ENCODE measurements at regions not wholly inside any gene's neighbourhood (a gene's known extent, or its start where the extent isn't known, plus 50 kb on each side); places are given as distances from the start of the nearest gene placed in this dataset.

- no peak for TF ChIP-seq CTCF (IDR thresholded peaks at IDR 0.05; ENCODE audit: extremely low read depth, insufficient read depth, missing control alignments)
- no peak for DNase-seq (ENCODE audit: low spot score)
- in situ Hi-C loops (cut with MboI; ENCODE audit: low pct_unique_long_range_greater_than_20kb, low sequenced_read_pairs, unreplicated experiment) = no loop called here
Observed at GRCh38 chr3:80261082-80261481, 493.3 kb upstream of the ROBO1 start.

GRCh38 chr3:80259736-80260135 lies 491.9 kb upstream of the ROBO1 start:
- in situ Hi-C loops (cut with MboI; ENCODE audit: low pct_unique_long_range_greater_than_20kb, low sequenced_read_pairs, unreplicated experiment) = no loop called here
- no peak for TF ChIP-seq CTCF (IDR thresholded peaks at IDR 0.05; ENCODE audit: extremely low read depth, insufficient read depth, missing control alignments)
- no peak for DNase-seq (ENCODE audit: low spot score)

- no peak for TF ChIP-seq CTCF (IDR thresholded peaks at IDR 0.05; ENCODE audit: extremely low read depth, insufficient read depth, missing control alignments)
- no peak for DNase-seq (ENCODE audit: low spot score)
- in situ Hi-C loops (cut with MboI; ENCODE audit: low pct_unique_long_range_greater_than_20kb, low sequenced_read_pairs, unreplicated experiment) = no loop called here
Observed at GRCh38 chr3:80252113-80252512, 484.3 kb upstream of the ROBO1 start.

DNA sequence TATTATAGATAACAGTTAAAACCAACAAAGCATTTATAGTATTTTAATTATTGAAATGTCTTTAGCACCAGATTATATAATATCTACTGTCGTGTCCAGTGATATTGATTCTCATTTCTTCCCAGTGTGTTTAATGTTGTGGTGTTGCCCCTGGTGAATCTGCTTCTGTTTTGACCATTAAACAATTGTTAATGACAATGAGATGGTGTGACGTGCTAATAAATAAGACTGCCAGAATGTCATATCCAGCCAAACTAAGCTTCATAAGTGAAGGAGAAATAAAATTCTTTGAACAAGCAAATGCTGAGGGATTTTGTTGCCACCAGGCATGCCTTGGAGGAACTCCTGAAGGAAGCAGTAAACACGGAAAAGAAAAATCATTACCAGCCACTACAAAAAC lies 480.0 kb upstream of the ROBO1 start:
- TF ChIP-seq CTCF (IDR thresholded peaks at IDR 0.05; ENCODE audit: extremely low read depth, insufficient read depth, missing control alignments) = no peak
- in situ Hi-C loops (cut with MboI; ENCODE audit: low pct_unique_long_range_greater_than_20kb, low sequenced_read_pairs, unreplicated experiment) = no loop called here
- no peak for DNase-seq (ENCODE audit: low spot score)

GRCh38 chr3:80244390-80244789 lies 476.6 kb upstream of the ROBO1 start:
- TF ChIP-seq CTCF (IDR thresholded peaks at IDR 0.05; ENCODE audit: extremely low read depth, insufficient read depth, missing control alignments) = no peak
- in situ Hi-C loops (cut with MboI; ENCODE audit: low pct_unique_long_range_greater_than_20kb, low sequenced_read_pairs, unreplicated experiment) = no loop called here
- DNase-seq (ENCODE audit: low spot score) = no peak

DNA sequence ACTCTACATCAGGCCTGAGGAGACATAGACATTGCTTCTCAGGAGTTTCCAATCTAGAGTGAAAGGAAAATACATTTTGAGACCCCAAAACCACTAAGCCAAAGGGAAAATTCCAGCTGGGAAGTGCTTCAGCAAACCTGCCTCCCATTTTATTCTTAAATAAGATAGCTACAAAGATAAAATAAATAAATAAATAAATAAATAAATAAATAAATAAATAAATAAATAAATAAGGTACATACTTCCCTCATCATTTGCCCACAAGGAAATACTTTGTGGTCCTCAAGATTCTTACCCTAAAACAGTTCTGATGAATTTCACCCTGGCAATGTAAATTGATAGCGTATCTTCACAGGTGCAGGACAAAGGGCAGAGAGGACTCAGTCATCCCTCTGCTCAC lies 474.0 kb upstream of the ROBO1 start:
- DNase-seq (ENCODE audit: low spot score) = no peak

More for the DNA sequence above, 474.0 kb upstream of the ROBO1 start:
- no peak for TF ChIP-seq CTCF (IDR thresholded peaks at IDR 0.05; ENCODE audit: extremely low read depth, insufficient read depth, missing control alignments)
- in situ Hi-C loops (cut with MboI; ENCODE audit: low pct_unique_long_range_greater_than_20kb, low sequenced_read_pairs, unreplicated experiment) = no loop called here
